Naive thymus-derived CD8-positive, alpha-beta T cell (primary cell): ENCODE measurements at regions not wholly inside any gene's neighbourhood (a gene's known extent, or its start where the extent isn't known, plus 50 kb on each side); places are given as distances from the start of the nearest gene placed in this dataset.

Experiments
- ATAC-seq, 2 donors: fragments of 150-1000 bp; cut with Tn5 transposase in 1 of 2; sonication (Bioruptor Pico), chemical (Tn5 transposase) in 1 of 2; 1 replicate in 1 of 2; 2 replicates in 1 of 2; pipeline ENCODE4 v1.10.0; 2021; ENCODE audit warnings: mild to moderate bottlenecking in 2 of 2, moderate library complexity in 2 of 2
- POLR2A ChIA-PET: fragments of 350-600 bp; sonication (Branson Sonifier 250); formaldehyde crosslinking; loops from one replicate; lab custom pipeline; 2021; ENCODE audit warnings: antibody characterized with exemption; lab: Charles Lee
- DNase-seq, 10 donors: peaks; one replicate each; pipeline versions ENCODE4 v3.0.0 to v3.0.0-alpha.2; 2020 to 2022
- H3K27ac Mint-ChIP-seq, 10 donors: one replicate each; pipeline ENCODE4 v1.8.0; 2020 to 2022; ENCODE audit warnings: mild to moderate bottlenecking in 10 of 10, mixed read lengths in 10 of 10, moderate library complexity in 4 of 10, inconsistent platforms in 1 of 10
- H3K27me3 Mint-ChIP-seq, 5 donors: one replicate each; pipeline ENCODE4 v1.8.0; 2021 to 2022; ENCODE audit warnings: mixed read lengths in 5 of 5
- H3K36me3 Mint-ChIP-seq, 3 donors: one replicate each; pipeline ENCODE4 v1.8.0; 2020 to 2022; ENCODE audit warnings: mixed read lengths in 3 of 3, mild to moderate bottlenecking in 2 of 3, inconsistent platforms in 1 of 3
- H3K4me1 Mint-ChIP-seq, 4 donors: one replicate each; pipeline ENCODE4 v1.8.0; 2021 to 2022; ENCODE audit warnings: mixed read lengths in 4 of 4
- H3K4me3 Mint-ChIP-seq, 10 donors: one replicate each; pipeline ENCODE4 v1.8.0; 2020 to 2022; ENCODE audit warnings: mild to moderate bottlenecking in 10 of 10, mixed read lengths in 10 of 10, moderate library complexity in 6 of 10, inconsistent platforms in 1 of 10
- H3K9me3 Mint-ChIP-seq, 9 donors: one replicate each; pipeline ENCODE4 v1.8.0; 2020 to 2022; ENCODE audit warnings: mixed read lengths in 9 of 9, mild to moderate bottlenecking in 3 of 9, inconsistent platforms in 1 of 9, moderate library complexity in 1 of 9

DNA sequence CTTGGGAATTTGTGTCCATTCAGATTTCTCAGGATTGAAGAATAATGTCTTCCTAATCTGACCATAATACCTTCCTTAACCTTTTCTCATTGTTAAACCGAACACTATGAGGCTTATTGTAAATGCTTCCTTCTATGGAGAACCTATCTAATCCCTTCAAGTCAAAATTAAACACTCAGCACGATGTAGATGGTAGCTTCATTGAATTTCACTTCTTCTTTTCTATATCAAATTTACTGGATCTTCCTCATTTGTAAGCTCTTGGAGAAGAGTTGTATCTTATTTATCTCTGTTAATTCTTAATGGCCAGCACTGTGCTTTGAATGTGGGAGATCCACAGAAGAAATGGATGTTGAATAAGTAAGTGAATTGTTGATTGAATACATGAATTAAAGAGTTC is 109.0 kb upstream of the RAPGEF2 start:
- DNase-seq = no peak
- H3K4me3 Mint-ChIP-seq = no peak overlapping the region
- ATAC-seq = no peak
- peaks cover 0 to 6% (median 2%) of the 10 kb centered on the region in 5 donors for H3K27me3 Mint-ChIP-seq
- H3K4me1 Mint-ChIP-seq = no peaks in the 10 kb centered on the region
- H3K9me3 Mint-ChIP-seq = peaks cover 0 to 5% (median 2%) of the 10 kb centered on the region in 9 donors
- H3K36me3 Mint-ChIP-seq = no peaks in the 10 kb centered on the region
- H3K27ac Mint-ChIP-seq = no peak overlapping the region
- POLR2A ChIA-PET = no interaction called here

DNA sequence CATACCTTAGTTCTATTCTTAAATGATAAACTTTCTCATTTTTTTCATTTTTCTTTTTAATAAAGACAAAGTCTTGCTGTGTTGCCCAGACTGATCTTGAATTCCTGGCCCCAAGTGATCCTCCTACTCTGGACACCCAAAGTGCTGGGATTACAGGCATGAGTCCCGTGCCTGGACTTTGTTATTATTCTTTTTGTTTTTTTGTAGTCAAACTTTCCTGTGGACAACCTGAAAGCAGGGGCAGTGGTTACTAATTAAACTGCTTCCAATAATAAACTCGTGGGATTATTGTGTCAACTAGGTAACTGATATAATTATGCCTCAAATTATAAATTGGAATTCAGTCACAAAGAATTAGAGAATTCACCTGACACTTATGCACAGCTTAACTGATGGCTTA is 107.8 kb upstream of the RAPGEF2 start:
- Mint-ChIP-seq H3K27me3 (peaks cover 0 to 6% (median 2%) of the 10 kb centered on the region in 5 donors), H3K36me3 (no peaks in the 10 kb centered on the region), H3K4me3 (no peak overlapping the region), H3K9me3 (no peaks in the 10 kb centered on the region), H3K4me1 (no peaks in the 10 kb centered on the region), H3K27ac (no peak overlapping the region)
- POLR2A ChIA-PET = no interaction called here
- ATAC-seq (no peak), DNase-seq (no peak)

DNA sequence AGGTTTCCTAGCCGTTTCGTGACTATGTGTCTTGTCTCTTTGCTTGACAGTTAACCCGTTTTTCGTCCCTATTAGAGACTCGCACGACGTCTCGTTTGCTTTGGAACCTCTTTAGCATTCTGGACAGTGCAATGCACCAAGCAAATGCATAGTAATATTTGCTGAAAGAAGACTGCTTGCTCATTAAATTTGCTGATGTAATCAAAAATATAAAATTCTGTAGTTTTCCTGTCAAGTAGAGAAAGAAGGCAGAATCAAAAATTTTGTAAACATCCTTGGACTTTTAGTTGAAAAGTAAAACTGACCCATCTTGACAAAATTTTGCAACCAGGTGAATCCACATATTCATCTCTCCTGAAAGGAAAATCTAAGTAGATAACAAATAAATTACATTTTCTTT is 106.9 kb upstream of the RAPGEF2 start:
- H3K27me3 Mint-ChIP-seq = peaks cover 0 to 1% (median 0%) of the 10 kb centered on the region in 5 donors
- H3K36me3 Mint-ChIP-seq = no peaks in the 10 kb centered on the region

DNA sequence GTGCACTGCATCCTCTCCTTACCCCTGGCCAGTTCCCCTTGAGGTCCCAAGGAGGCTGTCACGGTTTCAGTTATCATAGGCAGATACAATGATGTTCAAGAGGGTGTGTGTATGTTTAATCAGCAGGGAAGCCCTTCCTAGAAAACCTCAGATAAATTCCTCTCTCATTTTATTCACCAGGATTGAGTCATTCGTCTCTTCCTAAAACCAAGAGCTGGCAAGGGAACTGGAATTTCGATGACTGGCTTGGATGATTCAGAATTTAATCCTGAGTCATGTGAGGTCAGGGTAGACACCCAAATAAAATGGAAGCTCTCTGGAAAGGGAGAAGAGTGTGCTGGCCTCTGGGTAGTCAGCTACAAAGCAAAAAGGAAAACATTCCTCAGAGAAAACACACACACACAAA is 106.2 kb upstream of the RAPGEF2 start:
- ATAC-seq (no peak), DNase-seq (no peak)
- Mint-ChIP-seq H3K4me1 (no peaks in the 10 kb centered on the region), H3K36me3 (no peaks in the 10 kb centered on the region), H3K4me3 (no peak overlapping the region), H3K27me3 (peaks cover 0 to 1% (median 0%) of the 10 kb centered on the region in 5 donors), H3K27ac (no peak overlapping the region), H3K9me3 (peaks cover 0 to 3% (median 0%) of the 10 kb centered on the region in 9 donors)
- POLR2A ChIA-PET = no interaction called here

More for the DNA sequence above, 106.9 kb upstream of the RAPGEF2 start:
- Mint-ChIP-seq H3K9me3 (no peaks in the 10 kb centered on the region), H3K4me3 (no peak overlapping the region), H3K27ac (no peak overlapping the region), H3K4me1 (no peaks in the 10 kb centered on the region)
- POLR2A ChIA-PET = no interaction called here
- ATAC-seq (no peak), DNase-seq (no peak)

DNA sequence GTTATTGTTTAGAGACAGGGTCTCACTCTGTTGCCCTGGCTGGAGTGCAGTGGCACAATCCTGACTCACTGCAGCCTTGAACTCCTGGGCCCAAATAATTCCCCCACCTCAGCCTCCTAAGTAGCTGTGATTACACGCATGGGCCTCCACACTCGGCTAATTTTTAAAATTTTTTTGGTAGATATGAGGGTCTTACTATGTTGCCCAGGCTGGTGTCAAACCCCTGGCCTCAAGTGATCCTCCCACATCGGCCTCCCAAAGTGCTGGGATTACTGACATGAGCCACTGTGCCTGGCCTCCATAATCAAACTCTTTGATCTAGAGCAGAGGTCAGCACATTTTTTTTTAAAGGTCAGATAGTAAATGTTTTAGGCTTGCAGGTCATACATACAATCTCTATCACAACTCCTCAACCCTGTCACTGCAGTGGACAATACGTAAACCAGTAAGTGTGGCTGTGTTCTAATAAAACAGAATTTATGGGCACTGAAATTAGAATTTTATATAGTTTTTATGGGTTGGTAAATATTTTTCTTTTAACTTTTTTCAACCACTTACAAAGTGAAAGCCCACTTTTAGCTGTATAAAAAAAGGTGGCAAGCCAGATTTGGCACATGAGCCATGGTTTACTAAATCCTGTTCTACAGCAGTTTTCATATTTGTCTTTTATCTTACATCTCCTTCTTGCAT is 105.1 kb upstream of the RAPGEF2 start:
- Mint-ChIP-seq H3K4me3 (no peak overlapping the region), H3K4me1 (peaks cover 0 to under 1% (median under 1%) of the 10 kb centered on the region in 4 donors), H3K9me3 (peaks cover 0 to 5% (median 0%) of the 10 kb centered on the region in 9 donors), H3K27me3 (peaks cover 0 to 2% (median 1%) of the 10 kb centered on the region in 5 donors), H3K36me3 (no peaks in the 10 kb centered on the region), H3K27ac (no peak overlapping the region)
- no peak for DNase-seq
- POLR2A ChIA-PET = no interaction called here
- ATAC-seq = no peak

DNA sequence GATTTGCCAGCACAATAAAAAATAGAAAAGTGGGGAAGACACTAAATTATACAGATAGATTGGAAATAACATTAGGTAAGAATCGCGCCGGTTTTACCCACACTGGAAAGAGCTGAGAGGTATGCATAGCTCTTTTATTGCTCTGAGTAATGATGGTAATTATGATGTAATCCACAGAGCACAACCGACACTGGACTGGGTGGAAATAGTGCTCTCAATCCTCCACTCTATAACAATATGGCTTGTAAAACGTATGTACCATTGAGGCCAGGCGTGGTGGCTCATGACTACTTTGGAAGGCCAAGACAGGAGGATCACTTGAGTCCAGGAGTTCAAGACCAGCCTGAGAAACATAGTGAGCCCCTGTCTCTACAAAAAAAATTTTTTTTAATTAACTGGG is 104.3 kb upstream of the RAPGEF2 start:
- DNase-seq (no peak), ATAC-seq (no peak)
- Mint-ChIP-seq H3K36me3 (no peaks in the 10 kb centered on the region), H3K27ac (no peak overlapping the region), H3K4me3 (no peak overlapping the region), H3K4me1 (peaks cover 0 to 6% (median 3%) of the 10 kb centered on the region in 4 donors), H3K9me3 (peaks cover 0 to 5% (median 0%) of the 10 kb centered on the region in 9 donors), H3K27me3 (peaks cover 0 to 10% (median 5%) of the 10 kb centered on the region in 5 donors)
- POLR2A ChIA-PET = no interaction called here

DNA sequence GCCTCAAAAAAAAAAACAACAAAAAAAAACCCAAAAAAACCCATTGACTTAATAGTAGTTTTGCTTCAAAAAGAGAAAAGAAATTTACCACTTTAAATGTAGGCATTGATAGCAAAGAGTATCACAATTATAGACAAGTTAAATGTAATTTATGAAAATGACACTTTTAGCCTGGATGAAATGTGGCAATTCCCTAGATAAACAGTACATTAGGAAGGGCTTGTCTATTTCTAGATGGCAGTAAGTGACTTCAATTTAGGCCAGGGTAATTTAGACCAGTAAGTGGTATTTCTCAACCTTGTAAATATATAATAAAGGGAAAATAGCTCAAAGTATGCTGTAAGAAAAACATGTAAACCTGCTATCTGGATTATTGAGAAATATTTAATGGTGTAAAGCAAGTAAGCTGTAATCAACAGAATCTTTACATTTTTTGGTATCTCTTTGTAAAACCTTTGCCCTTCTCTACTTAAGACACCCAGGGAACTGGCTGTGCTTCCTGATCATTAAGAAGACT is 103.7 kb upstream of the RAPGEF2 start:
- DNase-seq = no peak
- Mint-ChIP-seq H3K27ac (no peak overlapping the region), H3K36me3 (no peaks in the 10 kb centered on the region), H3K4me3 (no peak overlapping the region), H3K9me3 (peaks cover 0 to 5% (median 0%) of the 10 kb centered on the region in 9 donors), H3K27me3 (peaks cover 0 to 13% (median 4%) of the 10 kb centered on the region in 5 donors), H3K4me1 (peaks cover 0 to 6% (median 3%) of the 10 kb centered on the region in 4 donors)
- no peak for ATAC-seq
- POLR2A ChIA-PET = no interaction called here

DNA sequence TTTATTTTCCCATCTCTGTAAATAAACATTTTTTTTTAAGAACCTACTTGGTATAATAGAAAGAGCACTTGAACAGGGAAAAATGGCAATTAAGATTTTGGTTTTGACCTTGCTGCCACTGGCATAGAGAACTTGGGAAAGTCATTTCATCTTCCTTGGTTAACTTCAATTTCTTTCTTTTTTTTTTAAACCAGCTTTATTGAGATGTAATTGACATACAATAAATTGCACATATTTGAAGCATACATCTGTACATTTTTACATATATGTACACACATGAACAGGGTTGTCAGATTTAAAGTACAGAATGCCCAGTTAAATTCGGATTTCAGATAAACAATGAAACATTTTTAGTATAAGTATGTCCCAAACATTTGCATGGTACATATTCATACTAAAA is 103.0 kb upstream of the RAPGEF2 start:
- peaks cover 0 to 6% (median 3%) of the 10 kb centered on the region in 4 donors for H3K4me1 Mint-ChIP-seq
- no peaks in the 10 kb centered on the region for H3K36me3 Mint-ChIP-seq
- H3K27ac Mint-ChIP-seq = no peak overlapping the region
- no peak overlapping the region for H3K4me3 Mint-ChIP-seq
- H3K27me3 Mint-ChIP-seq = peaks cover 0 to 13% (median 5%) of the 10 kb centered on the region in 5 donors
- H3K9me3 Mint-ChIP-seq = peaks cover 0 to 5% (median 0%) of the 10 kb centered on the region in 9 donors
- POLR2A ChIA-PET = no interaction called here
- DNase-seq = no peak
- ATAC-seq = no peak

DNA sequence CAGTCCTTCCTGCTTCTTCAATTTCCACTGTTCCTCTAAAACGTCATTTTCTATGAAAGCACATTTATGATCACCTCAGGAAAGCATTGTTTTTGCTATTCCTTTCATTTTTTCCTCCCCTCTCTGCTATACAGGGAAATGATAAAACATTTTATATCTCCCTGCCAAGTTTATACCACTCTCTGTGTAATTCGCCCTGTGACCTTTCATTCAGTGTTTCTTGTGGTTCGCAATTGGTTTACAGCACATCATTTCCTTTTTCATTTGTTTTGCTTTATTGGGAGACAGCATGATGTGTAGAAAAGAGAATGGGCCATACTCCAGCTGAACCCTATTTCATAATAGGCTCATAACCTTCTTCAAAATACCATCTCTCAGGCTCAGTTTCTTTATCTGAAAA is 99.9 kb upstream of the RAPGEF2 start:
- POLR2A ChIA-PET = no interaction called here
- no peak for DNase-seq
- peaks cover 0 to 13% (median 9%) of the 10 kb centered on the region in 5 donors for H3K27me3 Mint-ChIP-seq
- H3K4me1 Mint-ChIP-seq = peaks cover 0 to 6% (median 3%) of the 10 kb centered on the region in 4 donors
- no peak overlapping the region for H3K4me3 Mint-ChIP-seq
- ATAC-seq = no peak
- no peaks in the 10 kb centered on the region for H3K36me3 Mint-ChIP-seq
- H3K27ac Mint-ChIP-seq = no peak overlapping the region
- H3K9me3 Mint-ChIP-seq = peaks cover 0 to 5% (median 0%) of the 10 kb centered on the region in 9 donors

DNA sequence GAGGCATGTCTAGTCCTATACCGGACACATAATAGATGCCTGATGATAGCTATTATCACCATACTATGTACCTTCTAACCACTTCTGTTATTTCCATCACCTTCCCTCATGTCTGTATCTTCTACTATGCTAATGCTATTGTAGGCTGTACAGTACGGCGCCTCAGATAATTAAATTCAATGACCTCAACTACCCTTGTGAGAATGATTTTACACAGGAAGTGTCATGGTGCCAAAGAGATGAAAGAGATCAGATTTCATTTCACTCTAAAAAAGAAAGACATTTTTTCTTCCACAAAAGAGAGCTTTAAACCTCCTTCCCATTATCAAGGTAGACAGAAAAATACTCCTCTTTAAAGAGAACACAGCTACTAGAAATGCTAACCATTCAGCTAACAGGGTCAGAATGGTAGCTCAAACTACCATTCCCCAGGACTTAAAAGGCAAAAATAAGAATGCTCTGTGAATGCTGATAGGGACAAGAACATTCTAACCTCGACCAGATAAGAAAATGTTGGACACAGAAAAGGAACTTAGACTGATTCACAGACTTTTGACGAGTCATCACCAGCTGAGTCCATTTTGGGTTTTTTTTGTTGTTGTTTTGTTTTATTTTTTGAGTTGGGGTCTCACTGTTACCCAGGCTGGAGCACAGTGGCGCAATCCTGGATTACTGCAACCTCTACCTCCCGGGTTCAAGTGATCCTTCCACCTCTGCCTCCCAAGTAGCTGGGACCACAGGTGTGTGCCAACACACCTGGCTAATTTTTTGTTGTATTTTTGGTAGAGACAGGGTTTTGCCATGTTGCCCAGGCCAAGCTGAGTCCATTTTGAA is 99.2 kb upstream of the RAPGEF2 start:
- Mint-ChIP-seq H3K9me3 (peaks cover 0 to 5% (median 0%) of the 10 kb centered on the region in 9 donors), H3K27me3 (peaks cover 0 to 13% (median 9%) of the 10 kb centered on the region in 5 donors), H3K4me3 (no peak overlapping the region), H3K4me1 (peaks cover 0 to 6% (median 3%) of the 10 kb centered on the region in 4 donors), H3K27ac (no peak overlapping the region), H3K36me3 (no peaks in the 10 kb centered on the region)
- ATAC-seq (no peak), DNase-seq (no peak)
- POLR2A ChIA-PET = no interaction called here

DNA sequence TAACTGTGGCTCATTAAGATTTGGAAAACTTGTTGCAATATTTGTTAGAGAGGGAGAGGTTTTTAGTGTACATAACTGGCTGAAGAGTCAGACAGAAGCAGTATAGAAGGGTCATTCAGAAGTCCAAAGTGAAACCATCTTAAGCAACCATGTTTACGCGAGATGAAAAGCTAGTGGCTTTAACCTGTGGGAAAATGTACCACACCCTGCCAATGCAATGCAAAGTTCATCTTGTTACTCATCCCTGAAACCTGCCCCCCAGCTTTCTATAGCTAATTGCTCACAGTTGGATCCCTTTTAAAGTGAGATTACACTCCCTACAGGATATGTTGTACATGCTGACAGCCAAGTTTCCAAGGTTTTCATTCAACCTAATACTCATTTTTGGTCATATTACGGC is 96.7 kb upstream of the RAPGEF2 start:
- ATAC-seq (no peak), DNase-seq (no peak)
- H3K4me3 Mint-ChIP-seq = no peak overlapping the region
- H3K36me3 Mint-ChIP-seq = no peaks in the 10 kb centered on the region
- peaks cover 0 to 6% (median 3%) of the 10 kb centered on the region in 4 donors for H3K4me1 Mint-ChIP-seq
- peaks cover 0 to 13% (median 9%) of the 10 kb centered on the region in 5 donors for H3K27me3 Mint-ChIP-seq
- POLR2A ChIA-PET = no interaction called here
- no peak overlapping the region for H3K27ac Mint-ChIP-seq
- peaks cover 0 to 5% (median 0%) of the 10 kb centered on the region in 9 donors for H3K9me3 Mint-ChIP-seq

DNA sequence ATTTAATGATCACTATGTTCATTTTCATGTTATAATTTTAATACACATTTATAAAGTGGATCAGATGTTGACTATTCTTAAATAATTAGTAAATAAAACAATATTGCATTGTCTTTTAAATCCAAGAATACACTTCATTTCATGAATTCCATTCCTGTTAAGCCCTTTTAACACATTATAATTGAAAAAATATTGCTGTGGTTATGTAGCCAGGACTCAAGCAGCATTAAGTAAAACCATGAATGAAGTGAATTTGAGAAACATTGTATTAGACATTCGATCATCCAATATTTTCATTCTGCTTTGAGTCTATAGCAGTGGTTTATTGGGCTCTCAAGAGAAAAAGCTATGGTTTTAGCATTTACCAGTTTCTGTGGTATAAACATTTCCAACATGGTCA is 94.2 kb upstream of the RAPGEF2 start:
- no peak overlapping the region for H3K27ac Mint-ChIP-seq
- H3K27me3 Mint-ChIP-seq = peaks cover 2 to 6% (median 4%) of the 10 kb centered on the region in 5 donors
- no peak for ATAC-seq
- no peaks in the 10 kb centered on the region for H3K9me3 Mint-ChIP-seq
- H3K4me1 Mint-ChIP-seq = peaks cover 0 to 2% (median under 1%) of the 10 kb centered on the region in 4 donors
- no peak overlapping the region for H3K4me3 Mint-ChIP-seq
- DNase-seq = no peak
- no peaks in the 10 kb centered on the region for H3K36me3 Mint-ChIP-seq
- POLR2A ChIA-PET = no interaction called here

DNA sequence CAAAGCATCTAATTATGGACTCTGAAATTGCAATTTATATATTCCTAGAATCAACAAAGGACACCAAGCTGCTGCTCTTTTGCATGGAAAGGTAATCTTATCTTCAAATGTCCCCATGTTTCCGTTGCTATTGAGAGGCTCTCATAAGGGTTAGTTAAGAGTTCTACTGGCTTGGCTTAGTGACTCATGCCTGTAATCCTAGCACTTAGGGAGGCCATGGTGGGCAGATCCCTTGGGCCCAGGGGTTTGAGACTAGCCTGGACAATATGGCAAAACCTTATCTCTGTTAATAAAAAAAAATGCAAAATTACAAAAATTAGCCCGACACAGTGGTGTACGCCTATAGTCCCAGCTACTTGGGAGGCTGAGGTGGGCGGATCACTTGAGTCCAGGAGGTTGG is 93.4 kb upstream of the RAPGEF2 start:
- no peak for DNase-seq
- peaks cover 0 to 8% (median 3%) of the 10 kb centered on the region in 5 donors for H3K27me3 Mint-ChIP-seq
- no peaks in the 10 kb centered on the region for H3K9me3 Mint-ChIP-seq
- POLR2A ChIA-PET = no interaction called here
- H3K27ac Mint-ChIP-seq = no peak overlapping the region
- peaks cover 0 to 2% (median under 1%) of the 10 kb centered on the region in 4 donors for H3K4me1 Mint-ChIP-seq
- ATAC-seq = no peak
- no peaks in the 10 kb centered on the region for H3K36me3 Mint-ChIP-seq
- H3K4me3 Mint-ChIP-seq = no peak overlapping the region
